ENCODE measurements at regions not wholly inside any gene's neighbourhood (a gene's known extent, or its start where the extent isn't known, plus 50 kb on each side); places are given as distances from the start of the nearest gene placed in this dataset.

DNA sequence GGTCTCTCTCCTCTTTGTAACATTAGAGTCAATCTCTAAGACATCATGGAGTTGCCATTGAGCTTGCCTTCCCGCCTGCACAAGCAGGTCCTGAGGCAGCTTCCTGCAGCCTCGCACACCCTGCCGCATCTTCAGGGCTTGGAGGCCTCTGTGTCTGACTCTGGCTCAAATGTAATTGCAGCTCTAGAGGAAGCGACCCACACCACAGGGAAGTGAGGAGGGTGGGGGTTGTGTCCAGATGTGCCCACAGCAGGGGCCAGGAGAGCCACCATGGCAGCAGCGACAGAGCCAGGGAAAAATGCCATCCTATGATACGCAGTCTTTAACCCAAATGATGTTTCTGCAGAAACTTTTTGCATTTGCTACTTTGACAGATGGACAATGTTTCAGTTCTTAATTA, 216.0 kb upstream of the ZNF32 start:
- Mint-ChIP-seq H3K4me1 (peaks cover 0 to 2% (median 0%) of the 10 kb centered on the region in 4 donors), H3K27me3 (peaks cover 4% of the 10 kb centered on the region), H3K27ac (peak overlapping the region in 1 of 3 donors; percentile 65), H3K9me3 (peaks cover 0 to 5% (median 0%) of the 10 kb centered on the region in 7 donors), H3K4me3 (no peak overlapping the region), H3K36me3 (peaks cover 3% of the 10 kb centered on the region)
- no peaks in the 10 kb centered on the region for H3K4me1 ChIP-seq (ENCODE audit: control insufficient read depth, insufficient read depth, low read length, poor library complexity, severe bottlenecking)
- H3K9me3 ChIP-seq (ENCODE audit: control insufficient read depth in 2 of 2, low read length in 2 of 2), result no peaks in the 10 kb centered on the region
- H3K36me3 ChIP-seq (ENCODE audit: control insufficient read depth, insufficient read depth, low read length), result no peaks in the 10 kb centered on the region
- H3K27ac ChIP-seq (ENCODE audit: insufficient read depth, low read length, poor library complexity, severe bottlenecking), result no peak overlapping the region
- H3K4me3 ChIP-seq (ENCODE audit: low read depth, low read length), result no peak overlapping the region
- no peak for ATAC-seq (ENCODE audit: low read depth in 2 of 2)
- no peaks in the 10 kb centered on the region for H3K27me3 ChIP-seq (ENCODE audit: control insufficient read depth, insufficient read depth, low read length)
- no peak for DNase-seq

DNA sequence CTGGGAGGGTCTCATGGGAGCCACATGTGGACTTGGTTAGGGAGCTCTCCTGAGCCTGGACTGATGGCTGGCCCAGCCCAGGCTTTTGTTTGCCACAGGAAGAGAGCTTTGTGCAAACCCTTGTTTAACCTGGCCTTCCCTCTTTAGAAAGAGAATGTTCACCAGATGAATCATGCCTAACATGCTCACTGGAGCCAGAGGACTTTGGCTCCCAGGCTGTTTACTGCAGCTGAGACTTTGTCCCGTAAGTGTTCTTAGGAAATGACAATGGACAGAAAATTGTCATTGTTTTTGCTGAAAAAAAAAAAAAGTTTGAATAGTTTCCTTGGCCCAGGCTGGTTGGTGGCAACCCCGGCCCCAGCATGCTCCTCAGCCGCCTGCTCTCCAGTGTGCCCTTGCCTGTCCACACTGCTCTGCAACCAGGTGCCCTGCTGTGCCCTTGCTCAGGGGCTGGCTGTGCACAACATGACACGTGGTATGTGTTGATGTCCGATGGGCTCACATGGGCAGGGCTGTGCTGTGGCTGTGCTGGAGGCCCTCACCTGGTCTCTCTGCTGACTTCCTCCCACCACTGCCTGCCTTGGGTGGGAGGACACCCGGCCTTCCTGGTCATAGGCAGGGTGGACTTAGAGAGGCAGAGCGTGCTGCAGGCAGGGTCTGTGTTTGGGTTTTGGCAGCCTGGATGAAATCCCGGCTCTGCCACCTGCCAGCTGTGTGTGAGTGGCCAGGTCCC, 215.3 kb upstream of the ZNF32 start:
- ATAC-seq (ENCODE audit: low read depth in 2 of 2), result no peak

DNA sequence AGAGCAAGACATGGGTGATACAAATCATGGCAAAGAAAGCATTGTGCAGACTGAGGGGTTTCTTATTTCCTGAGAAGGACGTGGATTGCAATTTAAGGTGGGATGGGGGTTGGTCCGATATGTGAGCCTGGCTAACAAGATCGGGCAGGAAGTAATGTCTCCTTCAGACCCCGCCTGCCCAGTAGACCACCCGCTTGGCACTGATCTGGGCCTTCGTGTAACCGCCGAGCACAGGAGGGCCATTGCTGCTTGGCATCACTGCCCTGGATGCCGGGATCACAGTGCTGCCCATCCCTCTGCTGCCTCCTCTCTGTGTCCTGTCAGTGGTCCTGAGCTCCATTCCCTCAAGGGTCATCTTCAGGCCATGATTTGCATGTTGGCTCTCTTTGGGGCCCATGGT, 214.6 kb upstream of the ZNF32 start:
- Histone ChIP-seq H3K36me3 (ENCODE audit: control insufficient read depth, insufficient read depth, low read length) (no peaks in the 10 kb centered on the region), H3K27me3 (ENCODE audit: control insufficient read depth, insufficient read depth, low read length) (no peaks in the 10 kb centered on the region), H3K9me3 (ENCODE audit: control insufficient read depth in 2 of 2, low read length in 2 of 2) (no peaks in the 10 kb centered on the region), H3K4me1 (ENCODE audit: control insufficient read depth, insufficient read depth, low read length, poor library complexity, severe bottlenecking) (no peaks in the 10 kb centered on the region), H3K27ac (ENCODE audit: insufficient read depth, low read length, poor library complexity, severe bottlenecking) (no peak overlapping the region), H3K4me3 (ENCODE audit: low read depth, low read length) (no peak overlapping the region)
- no peak for ATAC-seq (ENCODE audit: low read depth in 2 of 2)
- Mint-ChIP-seq H3K36me3 (no peaks in the 10 kb centered on the region), H3K27ac (no peak overlapping the region), H3K27me3 (peaks cover 4% of the 10 kb centered on the region), H3K4me3 (no peak overlapping the region), H3K4me1 (no peaks in the 10 kb centered on the region), H3K9me3 (peaks cover 0 to 3% (median 0%) of the 10 kb centered on the region in 7 donors)
- DNase-seq, result no peak

More for the DNA sequence above, 215.3 kb upstream of the ZNF32 start:
- H3K9me3 Mint-ChIP-seq, result peaks cover 0 to 5% (median 0%) of the 10 kb centered on the region in 7 donors
- peaks cover 3% of the 10 kb centered on the region for H3K36me3 Mint-ChIP-seq
- peaks cover 0 to 2% (median 0%) of the 10 kb centered on the region in 4 donors for H3K4me1 Mint-ChIP-seq
- H3K27ac ChIP-seq (ENCODE audit: insufficient read depth, low read length, poor library complexity, severe bottlenecking), result no peak overlapping the region
- H3K4me3 Mint-ChIP-seq, result no peak overlapping the region
- H3K4me3 ChIP-seq (ENCODE audit: low read depth, low read length), result no peak overlapping the region
- H3K27ac Mint-ChIP-seq, result no peak overlapping the region
- H3K27me3 Mint-ChIP-seq, result peaks cover 4% of the 10 kb centered on the region
- no peaks in the 10 kb centered on the region for H3K36me3 ChIP-seq (ENCODE audit: control insufficient read depth, insufficient read depth, low read length)
- no peaks in the 10 kb centered on the region for H3K4me1 ChIP-seq (ENCODE audit: control insufficient read depth, insufficient read depth, low read length, poor library complexity, severe bottlenecking)
- no peaks in the 10 kb centered on the region for H3K9me3 ChIP-seq (ENCODE audit: control insufficient read depth in 2 of 2, low read length in 2 of 2)
- H3K27me3 ChIP-seq (ENCODE audit: control insufficient read depth, insufficient read depth, low read length), result no peaks in the 10 kb centered on the region
- no peak for DNase-seq

DNA sequence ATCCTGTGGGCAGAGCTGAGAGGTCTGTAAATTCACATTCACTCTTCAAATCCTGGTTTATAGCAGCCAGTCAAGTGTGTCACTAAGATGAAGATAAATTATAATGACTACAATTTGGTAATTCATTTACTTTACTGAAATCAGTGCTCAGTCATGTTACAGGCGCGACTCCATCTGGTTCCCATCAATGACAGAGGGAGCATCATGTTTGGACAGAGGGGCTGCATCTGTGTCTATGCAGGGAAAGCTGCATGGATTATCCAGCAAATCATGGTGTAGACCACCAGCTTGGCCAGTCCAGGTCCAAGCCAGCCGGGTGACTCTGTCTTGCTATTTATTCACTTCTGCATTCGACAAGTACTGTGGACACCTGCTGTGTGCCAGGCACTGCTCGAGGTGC, 214.1 kb upstream of the ZNF32 start:
- Mint-ChIP-seq H3K4me3 (no peak overlapping the region), H3K36me3 (no peaks in the 10 kb centered on the region), H3K27ac (no peak overlapping the region), H3K9me3 (peaks cover 0 to 3% (median 0%) of the 10 kb centered on the region in 7 donors), H3K4me1 (no peaks in the 10 kb centered on the region), H3K27me3 (peaks cover 4% of the 10 kb centered on the region)
- no peak overlapping the region for H3K4me3 ChIP-seq (ENCODE audit: low read depth, low read length)
- no peak overlapping the region for H3K27ac ChIP-seq (ENCODE audit: insufficient read depth, low read length, poor library complexity, severe bottlenecking)
- DNase-seq (no peak), ATAC-seq (ENCODE audit: low read depth in 2 of 2) (no peak)
- no peaks in the 10 kb centered on the region for H3K36me3 ChIP-seq (ENCODE audit: control insufficient read depth, insufficient read depth, low read length)
- no peaks in the 10 kb centered on the region for H3K27me3 ChIP-seq (ENCODE audit: control insufficient read depth, insufficient read depth, low read length)
- H3K4me1 ChIP-seq (ENCODE audit: control insufficient read depth, insufficient read depth, low read length, poor library complexity, severe bottlenecking), result no peaks in the 10 kb centered on the region
- no peaks in the 10 kb centered on the region for H3K9me3 ChIP-seq (ENCODE audit: control insufficient read depth in 2 of 2, low read length in 2 of 2)

DNA sequence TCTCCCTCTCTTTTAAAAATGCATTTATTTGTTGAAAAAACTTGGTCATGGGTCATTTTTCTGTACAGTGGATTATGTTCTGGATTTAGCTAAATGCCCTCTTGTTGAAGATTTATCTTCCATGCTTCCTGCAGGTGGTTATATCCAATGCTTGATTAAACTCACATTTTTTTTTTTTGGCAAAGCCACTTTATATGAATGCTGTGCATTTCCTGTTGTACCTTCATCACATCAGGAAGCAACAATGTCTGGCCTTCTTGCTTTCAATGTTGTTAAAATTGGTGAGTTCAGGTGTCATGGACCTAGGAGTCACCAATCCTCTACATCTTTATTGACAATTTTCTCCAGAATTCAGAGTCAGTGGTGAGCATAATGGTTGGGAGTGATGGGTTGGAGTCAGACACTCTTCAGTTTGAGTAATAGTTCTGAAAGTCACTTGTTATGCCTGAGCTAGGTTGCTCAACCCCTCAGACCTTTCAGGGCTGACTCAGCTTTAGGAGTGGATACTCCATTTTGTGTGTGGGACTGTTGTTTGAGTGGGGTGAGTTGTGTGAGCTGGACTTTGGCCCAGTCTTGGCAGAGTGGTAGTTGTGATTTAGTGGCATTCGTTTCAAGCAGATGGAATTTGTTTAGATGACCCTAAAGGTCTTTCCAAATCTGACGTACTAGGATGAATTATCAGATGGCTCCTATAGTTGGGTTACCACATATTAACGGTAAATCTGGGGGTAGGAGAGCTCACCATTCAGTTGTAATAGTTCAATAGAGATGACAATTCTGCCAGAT, 213.5 kb upstream of the ZNF32 start:
- peaks cover 4% of the 10 kb centered on the region for H3K27me3 Mint-ChIP-seq
- H3K4me3 Mint-ChIP-seq, result no peak overlapping the region
- Histone ChIP-seq H3K9me3 (ENCODE audit: control insufficient read depth in 2 of 2, low read length in 2 of 2) (no peaks in the 10 kb centered on the region), H3K36me3 (ENCODE audit: control insufficient read depth, insufficient read depth, low read length) (no peaks in the 10 kb centered on the region), H3K4me3 (ENCODE audit: low read depth, low read length) (no peak overlapping the region), H3K4me1 (ENCODE audit: control insufficient read depth, insufficient read depth, low read length, poor library complexity, severe bottlenecking) (no peaks in the 10 kb centered on the region), H3K27ac (ENCODE audit: insufficient read depth, low read length, poor library complexity, severe bottlenecking) (no peak overlapping the region), H3K27me3 (ENCODE audit: control insufficient read depth, insufficient read depth, low read length) (no peaks in the 10 kb centered on the region)
- H3K9me3 Mint-ChIP-seq, result peaks cover 0 to 3% (median 0%) of the 10 kb centered on the region in 7 donors
- ATAC-seq (ENCODE audit: low read depth in 2 of 2) (no peak), DNase-seq (no peak)
- no peaks in the 10 kb centered on the region for H3K36me3 Mint-ChIP-seq
- no peak overlapping the region for H3K27ac Mint-ChIP-seq
- H3K4me1 Mint-ChIP-seq, result no peaks in the 10 kb centered on the region

DNA sequence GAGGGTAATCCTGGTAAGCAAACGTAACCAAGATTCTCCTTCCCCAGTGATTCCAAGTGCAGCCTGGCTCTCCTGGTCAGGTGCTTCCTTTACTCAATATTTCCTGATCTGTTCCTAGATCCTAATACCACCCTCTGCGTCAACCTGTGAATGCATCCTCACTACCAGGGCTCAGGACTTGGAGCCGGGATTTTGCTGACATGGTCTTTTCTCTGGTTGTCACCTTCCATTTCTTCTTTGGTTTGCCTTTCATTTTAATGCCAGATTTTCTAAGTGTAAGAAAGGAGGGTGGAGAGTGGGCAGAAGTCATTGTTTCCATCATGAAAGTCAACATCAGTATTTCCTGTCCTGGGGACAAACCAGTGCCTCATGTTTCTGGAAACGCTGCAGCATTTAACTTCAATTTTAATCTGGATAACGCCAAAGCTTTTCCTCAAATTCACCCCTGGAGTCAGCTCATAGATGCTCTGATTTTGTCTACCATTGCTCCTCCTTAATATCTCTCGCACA, 210.4 kb upstream of the ZNF32 start:
- Mint-ChIP-seq H3K4me3 (no peak overlapping the region), H3K27ac (no peak overlapping the region), H3K27me3 (no peaks in the 10 kb centered on the region), H3K9me3 (peaks cover 0 to 2% (median 0%) of the 10 kb centered on the region in 7 donors), H3K36me3 (no peaks in the 10 kb centered on the region), H3K4me1 (peaks cover 0 to 3% (median 0%) of the 10 kb centered on the region in 4 donors)
- H3K9me3 ChIP-seq (ENCODE audit: control insufficient read depth in 2 of 2, low read length in 2 of 2), result no peaks in the 10 kb centered on the region
- H3K4me3 ChIP-seq (ENCODE audit: low read depth, low read length), result no peak overlapping the region
- no peak overlapping the region for H3K27ac ChIP-seq (ENCODE audit: insufficient read depth, low read length, poor library complexity, severe bottlenecking)
- no peaks in the 10 kb centered on the region for H3K27me3 ChIP-seq (ENCODE audit: control insufficient read depth, insufficient read depth, low read length)
- H3K36me3 ChIP-seq (ENCODE audit: control insufficient read depth, insufficient read depth, low read length), result no peaks in the 10 kb centered on the region
- H3K4me1 ChIP-seq (ENCODE audit: control insufficient read depth, insufficient read depth, low read length, poor library complexity, severe bottlenecking), result no peaks in the 10 kb centered on the region
- DNase-seq, result no peak
- ATAC-seq (ENCODE audit: low read depth in 2 of 2), result no peak

DNA sequence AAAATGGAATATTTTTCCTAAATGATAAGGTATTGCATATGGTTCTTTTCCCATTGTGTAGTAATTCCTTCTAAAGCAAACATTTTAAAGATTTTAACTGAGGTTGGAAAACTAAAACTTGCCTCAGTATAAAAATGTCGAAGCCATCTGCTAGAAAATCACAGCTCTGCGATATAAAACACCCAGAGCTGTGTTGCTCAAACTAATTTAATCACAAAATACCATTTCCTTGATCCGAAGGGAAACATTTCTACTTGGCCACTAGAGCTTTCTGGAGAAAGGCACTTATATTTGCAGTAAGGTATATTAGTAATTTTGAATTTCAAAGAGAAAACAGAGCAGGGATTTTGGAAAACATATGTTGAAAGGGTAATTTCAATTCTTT, 209.2 kb upstream of the ZNF32 start:
- H3K4me1 ChIP-seq (ENCODE audit: control insufficient read depth, insufficient read depth, low read length, poor library complexity, severe bottlenecking), result no peaks in the 10 kb centered on the region
- Mint-ChIP-seq H3K4me1 (peaks cover 0 to 3% (median 0%) of the 10 kb centered on the region in 4 donors), H3K36me3 (peaks cover 2% of the 10 kb centered on the region), H3K27ac (no peak overlapping the region), H3K4me3 (no peak overlapping the region), H3K27me3 (no peaks in the 10 kb centered on the region), H3K9me3 (peaks cover 0 to 3% (median 0%) of the 10 kb centered on the region in 7 donors)
- no peaks in the 10 kb centered on the region for H3K36me3 ChIP-seq (ENCODE audit: control insufficient read depth, insufficient read depth, low read length)
- H3K4me3 ChIP-seq (ENCODE audit: low read depth, low read length), result no peak overlapping the region
- H3K27ac ChIP-seq (ENCODE audit: insufficient read depth, low read length, poor library complexity, severe bottlenecking), result no peak overlapping the region
- no peak for DNase-seq
- no peaks in the 10 kb centered on the region for H3K9me3 ChIP-seq (ENCODE audit: control insufficient read depth in 2 of 2, low read length in 2 of 2)
- no peak for ATAC-seq (ENCODE audit: low read depth in 2 of 2)
- H3K27me3 ChIP-seq (ENCODE audit: control insufficient read depth, insufficient read depth, low read length), result no peaks in the 10 kb centered on the region
